Heart left ventricle (tissue), 16 donors: ENCODE measurements at regions not wholly inside any gene's neighbourhood (a gene's known extent, or its start where the extent isn't known, plus 50 kb on each side); places are given as distances from the start of the nearest gene placed in this dataset.

Experiments used
- ATAC-seq, 4 donors: fragments of 200-7000 bp; cut with Tn5 transposase; one replicate each; pipeline ENCODE4 v1.9.1; 2020 to 2022; ENCODE audit warnings: moderate library complexity in 4 of 4, mild to moderate bottlenecking in 3 of 4, moderate number of reproducible peaks in 1 of 4
- DNase-seq, 5 donors: peaks; one replicate each; pipeline ENCODE4 v3.0.0-alpha.2; 2020
- H3K27ac ChIP-seq, 12 donors: fragments of 200-600 bp; sonication (generic) in 4 of 12; one replicate each; pipeline versions ENCODE4 v1.5.0 to v1.8.0; 2016 to 2022; ENCODE audit warnings: mild to moderate bottlenecking in 2 of 12
- H3K27me3 ChIP-seq, 9 donors: fragments of 200-600 bp; sonication (generic) in 2 of 9; one replicate each; pipeline versions ENCODE4 v1.5.1 to v1.8.0; 2016 to 2022; ENCODE audit warnings: mild to moderate bottlenecking in 3 of 9
- H3K36me3 ChIP-seq, 9 donors: fragments of 200-600 bp; sonication (generic) in 2 of 9; one replicate each; pipeline versions ENCODE4 v1.5.0 to v1.8.0; 2018 to 2022; ENCODE audit warnings: mild to moderate bottlenecking in 2 of 9
- H3K4me1 ChIP-seq, 12 donors: fragments of 200-600 bp; sonication (generic) in 4 of 12; one replicate each; pipeline versions ENCODE4 v1.5.0 to v1.8.0; 2016 to 2022; ENCODE audit warnings: mild to moderate bottlenecking in 3 of 12
- H3K4me3 ChIP-seq, 12 donors: fragments of 200-600 bp; sonication (generic) in 4 of 12; one replicate each; pipeline versions ENCODE4 v1.5.0 to v1.8.0; 2017 to 2022; ENCODE audit warnings: mild to moderate bottlenecking in 9 of 12, moderate library complexity in 4 of 12
- H3K9me3 ChIP-seq, 12 donors: fragments of 200-600 bp; sonication (generic) in 4 of 12; one replicate each; pipeline versions ENCODE4 v1.5.0 to v1.8.0; 2016 to 2022; ENCODE audit warnings: mild to moderate bottlenecking in 1 of 12
- CTCF ChIP-seq, 12 donors: fragments of 200-600 bp; sonication (generic) in 4 of 12; IDR thresholded peaks; one replicate each; pipeline versions ENCODE4 v1.5.0 to v1.8.0; 2018 to 2022; ENCODE audit warnings: antibody characterized with exemption in 12 of 12, mild to moderate bottlenecking in 5 of 12
- POLR2A ChIP-seq, 2 donors: fragments of 450-650 bp; IDR thresholded peaks; one replicate each; pipeline ENCODE4 v1.6.1; 2017; ENCODE audit warnings: antibody characterized with exemption in 2 of 2, mild to moderate bottlenecking in 2 of 2, moderate library complexity in 2 of 2
- WGBS, 4 donors: extraction: QIAGEN DNeasy Blood & Tissue Kit in 2 of 4; methylation state at CpG; one replicate each; pipeline versions ENCODE4 v1.1.5 to v1.1.7; 2013 to 2018; 5-methylcytosine and 5-hydroxymethylcytosine counted together
- intact Hi-C, 10 donors: fragments of 100-400 bp; cut with DNase I; formaldehyde crosslinking; loops; one replicate each; pipeline versions ENCODE4 v1.11.1 to v1.14.2; 2022
- donor health status: ischemic (EF 13 %, LVEDD 7.1; RV severe dilation, severe dysfunction).
- donor health status: healthy with polysubstance abuse.
- donor health status: DM: no; HTN: yes; CAD: no.
- donor health status: DM: no; HTN: no; CAD: no.
- donor health status: ischemic (EF 25% LVEDD 6.9; RV normal size, moderate dysfunction).
- donor health status: ischemic (EF 25% LVEDD 5.7; RV mildly dilated, moderate dysfunction).
- donor health status: healthy.
- donor health status: DM: yes; HTN: yes; CAD: no.
- donor health status: ischemic (EF 35%, LVEDD 5.7; RV mildly dilated, moderate dysfunction).
- donor health status: nonischemic (EF 11% LVEDD 7.7; RV severe dilation, severe dysfunction).
- donor health status: DM: yes; HTN: yes; CAD: no.
- donor health status: PGD.
- donor health status: ischemic (EF 29% LVEDD 5.4; RV normal size, mild dysfunction).
- donor health status: nonischemic (EF 23%, LVEDD 6.1; RV moderate dilation, normal function).

GRCh38 chr18:43870626-43871025 lies 593.3 kb upstream of the SYT4 start:
- Histone ChIP-seq H3K4me3 (no peak overlapping the region), H3K27me3 (no peaks in the 10 kb centered on the region), H3K36me3 (no peaks in the 10 kb centered on the region), H3K4me1 (peaks cover 0 to 9% (median 7%) of the 10 kb centered on the region in 12 donors), H3K27ac (no peak overlapping the region), H3K9me3 (peaks cover 0 to 3% (median 0%) of the 10 kb centered on the region in 12 donors)
- 80 to 91% (median 84%) methylated on average over 1 of the region's 1 CpG for WGBS, 4 donors
- TF ChIP-seq POLR2A (IDR thresholded peaks at IDR 0.05) (no peak), CTCF (IDR thresholded peaks at IDR 0.05) (no peak)
- intact Hi-C loops: no loop called here
- ATAC-seq (no peak), DNase-seq (no peak)

- Histone ChIP-seq H3K27me3 (no peaks in the 10 kb centered on the region), H3K4me1 (no peaks in the 10 kb centered on the region), H3K36me3 (no peaks in the 10 kb centered on the region), H3K4me3 (no peak overlapping the region), H3K27ac (no peak overlapping the region), H3K9me3 (peaks cover 0 to 3% (median 0%) of the 10 kb centered on the region in 12 donors)
- intact Hi-C loops: no loop called here
- no peak for TF ChIP-seq CTCF (IDR thresholded peaks at IDR 0.05)
- no peak for TF ChIP-seq POLR2A (IDR thresholded peaks at IDR 0.05)
- DNase-seq (no peak), ATAC-seq (no peak)
- 69 to 85% (median 71%) methylated on average over 2 of the region's 2 CpGs for WGBS, 4 donors
Observed at GRCh38 chr18:43875511-43875910, 598.2 kb upstream of the SYT4 start.

GRCh38 chr18:43876286-43876685 lies 599.0 kb upstream of the SYT4 start:
- no peak for TF ChIP-seq POLR2A (IDR thresholded peaks at IDR 0.05)
- TF ChIP-seq CTCF (IDR thresholded peaks at IDR 0.05): no peak
- Histone ChIP-seq H3K9me3 (peaks cover 0 to 3% (median 0%) of the 10 kb centered on the region in 12 donors), H3K36me3 (no peaks in the 10 kb centered on the region), H3K4me1 (no peaks in the 10 kb centered on the region), H3K27ac (no peak overlapping the region), H3K27me3 (no peaks in the 10 kb centered on the region), H3K4me3 (no peak overlapping the region)
- 73 to 88% (median 80%) methylated on average over 4 of the region's 4 CpGs for WGBS, 4 donors
- intact Hi-C loops: no loop called here
- ATAC-seq (no peak), DNase-seq (no peak)

GRCh38 chr18:43876748-43877147 lies 599.5 kb upstream of the SYT4 start:
- WGBS, 4 donors: 61 to 83% (median 75%) methylated on average over 4 of the region's 4 CpGs
- TF ChIP-seq CTCF (IDR thresholded peaks at IDR 0.05) (no peak), POLR2A (IDR thresholded peaks at IDR 0.05) (no peak)
- DNase-seq (no peak), ATAC-seq (no peak)
- intact Hi-C loops: no loop called here
- Histone ChIP-seq H3K36me3 (no peaks in the 10 kb centered on the region), H3K27ac (no peak overlapping the region), H3K9me3 (no peaks in the 10 kb centered on the region), H3K4me3 (no peak overlapping the region), H3K4me1 (no peaks in the 10 kb centered on the region), H3K27me3 (no peaks in the 10 kb centered on the region)
